Small intestine (tissue), 7 donors: ENCODE measurements at regions not wholly inside any gene's neighbourhood (a gene's known extent, or its start where the extent isn't known, plus 50 kb on each side); places are given as distances from the start of the nearest gene placed in this dataset.
A peak's percentile ranks its signal among the peaks of the same experiment; 100 is the strongest.
"Not testable (repeated sequence)": the region's sequence is repeated elsewhere in the genome, so short reads cannot be mapped to it uniquely, and the experiment has no call there.

Experiments
- DNase-seq, 2 donors: peaks; one replicate each; pipeline versions ENCODE4 v3.0.0 to v3.0.0-alpha.2; 2013
- FAIRE-seq: peaks from 2 replicates; lab custom pipeline; 2012; peaks lifted over from hg19 to GRCh38; lab: Jason Lieb, UNC
- H3K27ac ChIP-seq, 3 donors: one replicate each; pipeline ENCODE4 v1.5.1; 2013; ENCODE audit warnings: low read length in 2 of 3, mild to moderate bottlenecking in 2 of 3, control low read depth in 1 of 3, inconsistent platforms in 1 of 3, low read depth in 1 of 3, moderate library complexity in 1 of 3
- H3K27me3 ChIP-seq, 3 donors: one replicate each; pipeline ENCODE4 v1.6.1; 2013; ENCODE audit warnings: low read length in 3 of 3, inconsistent platforms in 1 of 3; ENCODE audit not compliant: control insufficient read depth in 3 of 3, insufficient read depth in 3 of 3
- H3K36me3 ChIP-seq, 3 donors: one replicate each; pipeline ENCODE4 v1.6.1; 2013; ENCODE audit warnings: low read length in 3 of 3, inconsistent platforms in 1 of 3, low read depth in 1 of 3, mild to moderate bottlenecking in 1 of 3, moderate library complexity in 1 of 3; ENCODE audit not compliant: control insufficient read depth in 3 of 3, insufficient read depth in 2 of 3
- H3K4me1 ChIP-seq, 3 donors: one replicate each; pipeline ENCODE4 v1.6.1; 2013; ENCODE audit warnings: low read length in 2 of 3, inconsistent platforms in 1 of 3, low read depth in 1 of 3, mild to moderate bottlenecking in 1 of 3, moderate library complexity in 1 of 3; ENCODE audit not compliant: control insufficient read depth in 3 of 3, insufficient read depth in 2 of 3
- H3K4me3 ChIP-seq, 3 donors: one replicate each; pipeline ENCODE4 v1.5.1; 2013; ENCODE audit warnings: low read length in 3 of 3, control low read depth in 1 of 3, inconsistent platforms in 1 of 3, low read depth in 1 of 3, mild to moderate bottlenecking in 1 of 3, moderate library complexity in 1 of 3
- H3K9me3 ChIP-seq, 2 donors: one replicate each; pipeline ENCODE4 v1.6.1; 2013; ENCODE audit warnings: low read depth in 1 of 2, low read length in 1 of 2; ENCODE audit not compliant: control insufficient read depth in 2 of 2, insufficient read depth in 1 of 2
- WGBS, 3 donors: extraction: QIAGEN DNeasy Blood & Tissue Kit; methylation state at CpG; one replicate each; pipeline ENCODE4 v1.1.7; 2013; 5-methylcytosine and 5-hydroxymethylcytosine counted together
- donor health status: healthy with polysubstance abuse.
- donor health status: control.
- donor health status: control.
- donor health status: Bipolar disorder and iron deficiency.
- donor health status: healthy.

- H3K27me3 ChIP-seq = no peaks in the 10 kb centered on the region
- no peak for FAIRE-seq
Measured at GRCh38 chrX:109140463-109140862, 341.4 kb downstream of the GUCY2F start.

DNA sequence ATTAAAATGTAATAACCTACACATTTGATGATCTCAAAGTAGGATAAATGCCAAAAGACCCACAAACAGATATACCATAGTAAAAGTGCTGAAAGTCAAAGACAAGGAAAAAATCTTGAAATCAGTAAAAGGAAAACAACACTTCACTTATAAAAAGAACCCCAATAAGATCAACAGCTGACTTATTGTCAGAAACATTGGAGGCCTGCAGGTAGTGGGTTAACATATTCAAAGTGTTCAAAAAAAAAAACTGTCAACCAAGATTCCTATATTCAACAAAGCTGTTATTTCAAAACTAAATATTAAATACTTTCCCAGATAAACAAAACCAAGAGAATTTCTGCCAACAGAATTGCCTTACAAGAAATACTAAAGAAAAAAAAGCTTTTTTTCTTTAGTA lies 347.1 kb downstream of the GUCY2F start:
- no peak overlapping the region for H3K4me3 ChIP-seq
- FAIRE-seq (no peak), DNase-seq (no peak)
- no peaks in the 10 kb centered on the region for H3K4me1 ChIP-seq
- no peaks in the 10 kb centered on the region for H3K27me3 ChIP-seq
- H3K36me3 ChIP-seq = no peaks in the 10 kb centered on the region
- no peaks in the 10 kb centered on the region for H3K9me3 ChIP-seq
- H3K27ac ChIP-seq = no peak overlapping the region

More at GRCh38 chrX:109140463-109140862, 341.4 kb downstream of the GUCY2F start:
- no peak overlapping the region for H3K27ac ChIP-seq
- H3K36me3 ChIP-seq = no peaks in the 10 kb centered on the region
- H3K4me1 ChIP-seq = no peaks in the 10 kb centered on the region
- H3K4me3 ChIP-seq = no peak overlapping the region
- peaks cover 0 to 3% of the 10 kb centered on the region in 2 donors for H3K9me3 ChIP-seq
- DNase-seq = no peak

- no peak for FAIRE-seq
- DNase-seq = no peak
- Histone ChIP-seq H3K36me3 (no peaks in the 10 kb centered on the region), H3K27me3 (no peaks in the 10 kb centered on the region), H3K4me1 (no peaks in the 10 kb centered on the region), H3K4me3 (no peak overlapping the region), H3K9me3 (no peaks in the 10 kb centered on the region), H3K27ac (no peak overlapping the region)
- 72 to 85% (median 82%) methylated on average over 3 of the region's 3 CpGs for WGBS, 3 donors
Measured at GRCh38 chrX:109125304-109125703, 356.6 kb downstream of the GUCY2F start.

DNA sequence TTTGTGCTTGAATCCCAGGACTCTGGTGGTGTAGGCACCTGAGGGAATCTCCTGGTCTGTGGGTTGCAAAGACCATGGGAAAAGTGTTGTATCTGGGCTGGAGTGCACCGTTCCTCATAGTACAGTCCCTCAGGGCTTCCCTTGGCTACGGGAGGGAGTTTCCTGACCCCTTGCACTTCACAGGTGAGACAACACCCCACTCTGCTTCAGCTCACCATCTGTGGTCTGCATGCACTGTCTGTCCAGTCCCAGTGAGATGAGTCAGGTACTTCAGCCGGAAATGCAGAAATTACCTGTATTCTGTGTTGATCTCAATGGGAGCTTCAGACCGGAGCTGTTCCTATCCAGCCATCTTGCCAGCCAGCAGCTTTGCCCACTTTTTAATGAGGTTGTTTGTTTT lies 353.0 kb upstream of the IRS4 start:
- no peaks in the 10 kb centered on the region for H3K4me1 ChIP-seq
- H3K27ac ChIP-seq = no peak overlapping the region
- no peak for FAIRE-seq
- H3K9me3 ChIP-seq = no peaks in the 10 kb centered on the region
- H3K27me3 ChIP-seq = no peaks in the 10 kb centered on the region
- no peak overlapping the region for H3K4me3 ChIP-seq
- H3K36me3 ChIP-seq = no peaks in the 10 kb centered on the region
- DNase-seq = no peak
- 80 to 90% (median 85%) methylated on average over 4 of the region's 4 CpGs for WGBS, 3 donors

DNA sequence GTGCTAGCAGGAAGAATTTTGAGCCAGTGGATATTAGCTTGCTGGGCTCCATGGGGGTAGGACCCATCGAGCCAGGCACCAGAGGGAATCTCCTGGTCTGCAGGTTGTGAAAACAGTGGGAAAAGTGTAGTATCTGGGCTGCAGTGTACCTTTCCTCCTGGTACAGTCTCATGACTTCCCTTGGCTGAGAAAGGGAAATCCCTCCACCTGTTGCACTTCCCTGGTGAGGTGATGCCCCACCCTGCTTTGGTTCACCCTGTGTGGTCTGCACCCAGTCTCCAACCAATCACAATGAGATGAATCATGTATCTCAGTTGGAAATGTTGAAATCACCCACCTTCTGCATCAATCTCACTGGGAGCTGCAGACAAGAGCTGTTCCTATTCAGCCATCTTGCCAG lies 341.4 kb upstream of the IRS4 start:
- DNase-seq (no peak), FAIRE-seq (no peak)
- WGBS, 3 donors = 18 to 64% (median 46%) methylated on average over 1 of the region's 1 CpG
- no peaks in the 10 kb centered on the region for H3K4me1 ChIP-seq
- H3K9me3 ChIP-seq = no peaks in the 10 kb centered on the region
- no peaks in the 10 kb centered on the region for H3K36me3 ChIP-seq
- H3K27ac ChIP-seq = no peak overlapping the region
- H3K27me3 ChIP-seq = no peaks in the 10 kb centered on the region
- H3K4me3 ChIP-seq = no peak overlapping the region

DNA sequence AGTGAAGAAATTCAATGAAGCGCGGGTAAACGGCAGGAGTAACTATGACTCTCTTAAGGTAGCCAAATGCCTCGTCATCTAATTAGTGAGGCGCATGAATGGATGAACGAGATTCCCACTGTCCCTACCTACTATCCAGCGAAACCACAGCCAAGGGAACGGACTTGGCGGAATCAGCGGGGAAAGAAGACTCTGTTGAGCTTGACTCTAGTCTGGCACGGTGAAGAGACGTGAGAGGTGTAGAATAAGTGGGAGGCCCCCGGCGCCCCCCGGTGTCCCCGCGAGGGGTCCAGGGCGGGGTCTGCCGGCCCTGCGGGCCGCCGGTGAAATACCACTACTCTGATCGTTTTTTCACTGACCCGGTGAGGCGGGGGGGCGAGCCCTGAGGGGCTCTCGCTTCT lies 317.8 kb upstream of the IRS4 start:
- H3K9me3 ChIP-seq, H3K4me3 ChIP-seq, H3K27ac ChIP-seq, H3K4me1 ChIP-seq, H3K36me3 ChIP-seq, H3K27me3 ChIP-seq, FAIRE-seq: not testable (repeated sequence)
- WGBS, 3 donors = 80 to 83% (median 82%) methylated on average over 26 to 27 of the region's 27 CpGs
- DNase-seq = peak in 1 of 2 donors; percentile 26

- DNase-seq (no peak), FAIRE-seq (peak; percentile 47)
- H3K4me1 ChIP-seq = no peaks in the 10 kb centered on the region
- 31 to 34% (median 33%) methylated on average over 2 of the region's 2 CpGs for WGBS, 3 donors
- H3K9me3 ChIP-seq = no peaks in the 10 kb centered on the region
- no peaks in the 10 kb centered on the region for H3K36me3 ChIP-seq
- H3K4me3 ChIP-seq = no peak overlapping the region
- no peaks in the 10 kb centered on the region for H3K27me3 ChIP-seq
- no peak overlapping the region for H3K27ac ChIP-seq
Measured at GRCh38 chrX:109049903-109050302, 313.5 kb upstream of the IRS4 start.

GRCh38 chrX:109049416-109049815 lies 313.1 kb upstream of the IRS4 start:
- DNase-seq = no peak
- no peak for FAIRE-seq
- H3K9me3 ChIP-seq = no peaks in the 10 kb centered on the region
- H3K36me3 ChIP-seq = no peaks in the 10 kb centered on the region
- WGBS, 3 donors = 30 to 52% (median 36%) methylated on average over 2 of the region's 2 CpGs
- H3K4me1 ChIP-seq = no peaks in the 10 kb centered on the region
- no peaks in the 10 kb centered on the region for H3K27me3 ChIP-seq
- no peak overlapping the region for H3K27ac ChIP-seq
- H3K4me3 ChIP-seq = no peak overlapping the region

DNA sequence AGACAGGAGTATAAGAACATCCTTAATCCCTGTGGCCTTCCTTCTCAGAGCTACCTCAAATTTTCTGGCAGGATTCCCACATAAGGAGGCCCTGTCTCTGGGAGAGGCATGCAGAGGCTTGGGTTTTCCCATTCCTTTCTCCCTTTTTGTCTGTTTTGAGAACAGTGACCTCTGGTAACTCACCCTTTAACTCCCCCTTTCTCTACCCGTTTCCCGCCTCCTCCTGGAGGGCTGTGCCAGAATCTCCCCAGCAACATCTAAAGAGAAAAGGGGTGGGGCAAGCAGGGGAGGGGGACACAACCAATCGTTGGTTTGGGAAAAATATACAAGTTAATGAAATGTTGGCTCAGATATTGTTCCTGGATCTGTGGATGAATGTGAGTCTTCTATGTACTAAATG lies 303.7 kb upstream of the IRS4 start:
- DNase-seq = no peak
- Histone ChIP-seq H3K36me3 (no peaks in the 10 kb centered on the region), H3K27me3 (no peaks in the 10 kb centered on the region), H3K9me3 (no peaks in the 10 kb centered on the region), H3K4me3 (no peak overlapping the region), H3K4me1 (no peaks in the 10 kb centered on the region), H3K27ac (no peak overlapping the region)
- FAIRE-seq = no peak
- 30 to 36% (median 36%) methylated on average over 3 of the region's 3 CpGs for WGBS, 3 donors
